Endometrium (tissue), 2 donors: ENCODE measurements at regions not wholly inside any gene's neighbourhood (a gene's known extent, or its start where the extent isn't known, plus 50 kb on each side); places are given as distances from the start of the nearest gene placed in this dataset.

Experiments used
- FAIRE-seq: peaks from 2 replicates; lab custom pipeline; 2012; peaks lifted over from hg19 to GRCh38; lab: Jason Lieb, UNC
- donor health status: control.
- donor health status: control.

DNA sequence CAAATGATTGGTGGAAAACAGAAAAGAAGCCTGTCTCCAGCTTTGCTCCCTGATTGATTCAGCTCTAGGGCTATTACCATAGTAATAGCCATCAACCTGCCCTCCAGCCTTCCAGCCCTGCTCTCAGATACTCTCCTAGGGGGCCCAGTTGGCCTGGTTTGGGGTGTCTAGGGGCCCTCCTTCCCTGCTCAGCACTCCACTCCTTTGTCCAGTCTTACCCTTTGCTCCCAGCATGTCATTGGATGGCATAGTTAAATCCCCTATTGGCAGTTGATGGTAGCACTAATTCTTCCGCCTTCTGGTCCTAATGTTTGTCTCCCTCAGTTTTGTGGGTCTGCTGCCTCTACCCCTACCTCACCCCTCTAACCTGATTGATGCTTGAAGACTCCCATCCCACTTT is 175.4 kb upstream of the PELI2 start:
- no peak for FAIRE-seq

DNA sequence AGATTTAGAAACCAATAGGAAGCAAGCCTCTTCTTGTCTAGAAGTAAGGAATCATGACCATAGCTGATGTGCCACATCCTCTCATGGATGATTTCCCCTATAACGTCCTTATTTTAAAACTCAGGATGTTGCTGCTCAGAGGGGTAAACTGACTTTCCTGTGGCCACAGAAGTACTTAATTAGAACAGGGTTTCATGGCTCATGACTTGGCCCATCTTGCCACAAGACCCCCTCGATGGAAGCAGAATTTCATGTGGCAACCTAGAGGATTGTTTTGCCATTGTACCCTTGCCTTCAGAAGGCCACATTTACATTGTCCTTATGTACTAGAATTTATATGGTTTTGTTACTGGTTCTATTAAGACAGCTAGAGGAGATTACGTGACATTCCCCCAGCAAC is 173.5 kb upstream of the PELI2 start:
- FAIRE-seq = no peak

- no peak for FAIRE-seq
Observed at GRCh38 chr14:55946231-55946630, 172.0 kb upstream of the PELI2 start.

DNA sequence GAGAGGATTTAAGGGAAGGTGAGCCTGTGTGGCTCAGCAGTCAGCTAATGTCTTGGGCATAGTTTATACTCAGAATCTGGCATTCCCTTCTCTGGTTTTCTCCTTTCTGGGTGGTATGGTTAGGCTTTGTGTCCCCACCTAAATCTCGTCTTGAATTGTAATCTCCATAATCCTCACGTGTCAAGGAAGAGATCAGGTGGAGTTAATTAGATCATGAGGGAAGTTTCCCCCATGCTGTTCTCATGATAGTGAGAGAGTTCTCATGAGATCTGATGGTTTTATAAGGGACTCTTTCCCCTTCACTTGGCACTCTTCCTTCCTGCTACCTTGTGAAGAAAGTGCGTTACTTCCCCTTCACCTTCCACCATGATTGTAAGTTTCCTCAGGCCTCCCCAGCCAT is 169.8 kb upstream of the PELI2 start:
- FAIRE-seq = no peak

DNA sequence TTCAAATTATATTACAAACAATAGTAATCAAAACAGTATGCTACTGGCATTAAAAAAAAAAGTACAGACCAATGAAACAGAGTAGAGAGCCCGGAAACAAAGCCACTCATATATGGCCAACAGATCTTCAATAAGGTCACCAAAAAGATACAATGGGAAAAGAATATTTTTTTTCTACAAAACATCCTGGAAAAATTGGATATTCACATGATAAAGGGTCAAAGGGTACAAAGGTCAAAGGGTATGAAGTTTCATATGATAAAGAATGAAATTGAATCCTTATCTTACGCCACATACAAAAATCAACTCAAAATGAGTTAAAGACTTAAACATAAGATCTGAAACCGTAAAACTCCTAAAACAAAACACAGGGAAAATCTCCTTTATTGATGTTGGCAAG is 168.5 kb upstream of the PELI2 start:
- no peak for FAIRE-seq

GRCh38 chr14:55950135-55950534 is 168.1 kb upstream of the PELI2 start:
- FAIRE-seq = no peak

GRCh38 chr14:55951341-55952206 is 166.6 kb upstream of the PELI2 start:
- FAIRE-seq = no peak

DNA sequence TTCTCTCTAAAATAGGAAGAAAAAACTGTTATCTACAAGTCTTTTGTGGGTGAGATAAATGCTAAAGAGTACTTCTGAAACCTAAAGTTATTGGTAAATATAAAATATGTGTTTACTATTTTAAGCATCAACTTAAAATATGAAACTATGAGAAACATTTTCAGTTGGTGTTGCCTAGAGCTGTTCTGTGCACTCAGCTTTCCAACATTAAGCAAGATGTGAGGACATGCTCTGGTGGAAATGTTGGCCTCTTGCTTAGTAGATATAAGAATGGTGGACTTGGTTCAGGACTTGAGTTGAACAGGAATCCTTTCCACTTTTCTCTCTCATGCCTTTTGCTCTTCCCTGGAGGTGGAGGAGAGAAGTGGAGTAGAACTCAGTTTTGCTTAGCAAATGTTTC is 164.1 kb upstream of the PELI2 start:
- no peak for FAIRE-seq

GRCh38 chr14:55955175-55955574 is 163.0 kb upstream of the PELI2 start:
- FAIRE-seq = no peak

GRCh38 chr14:55957950-55958349 is 160.3 kb upstream of the PELI2 start:
- no peak for FAIRE-seq

- no peak for FAIRE-seq
Observed at GRCh38 chr14:55963295-55963694, 154.9 kb upstream of the PELI2 start.

DNA sequence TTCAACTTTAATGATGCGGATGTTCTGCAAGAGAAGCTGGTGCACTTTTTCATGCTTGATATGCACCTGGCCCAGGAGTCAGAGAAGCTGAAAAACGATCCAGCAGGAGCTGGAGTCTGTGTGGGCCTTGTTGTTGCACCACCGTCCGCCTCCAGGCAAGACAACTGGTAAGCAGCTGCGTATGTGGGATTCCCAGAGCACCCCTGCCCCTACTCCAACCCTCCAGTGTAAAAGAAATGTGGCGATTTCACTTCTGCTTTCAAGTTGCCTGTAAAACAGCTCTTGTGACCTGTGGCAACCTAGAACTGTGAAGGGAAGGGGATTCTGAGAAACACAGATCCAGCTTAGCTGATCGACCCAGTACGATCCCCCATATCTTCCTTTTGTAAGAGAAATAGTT is 154.1 kb upstream of the PELI2 start:
- no peak for FAIRE-seq

DNA sequence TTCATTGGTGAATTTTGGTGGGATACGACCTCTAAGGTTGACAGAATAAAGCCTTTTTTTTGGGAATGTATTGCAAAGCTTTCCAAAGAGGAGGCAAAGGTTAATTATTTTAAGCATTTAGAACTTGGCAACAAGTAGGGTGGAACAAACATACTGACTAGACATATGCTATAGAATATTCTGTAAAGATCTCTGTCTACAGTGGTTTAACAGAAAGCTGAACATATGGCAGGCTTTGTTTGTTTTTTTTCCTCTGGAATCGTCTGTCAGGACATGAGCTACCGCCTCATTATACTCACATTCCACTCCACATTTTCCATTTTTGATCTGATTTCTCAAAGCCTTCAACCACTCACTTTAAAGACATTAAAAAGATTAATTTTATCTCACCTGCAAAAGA is 153.4 kb upstream of the PELI2 start:
- FAIRE-seq = no peak

GRCh38 chr14:55965851-55966250 is 152.4 kb upstream of the PELI2 start:
- FAIRE-seq = no peak

- FAIRE-seq = no peak
Observed at GRCh38 chr14:55968741-55969140, 149.5 kb upstream of the PELI2 start.

DNA sequence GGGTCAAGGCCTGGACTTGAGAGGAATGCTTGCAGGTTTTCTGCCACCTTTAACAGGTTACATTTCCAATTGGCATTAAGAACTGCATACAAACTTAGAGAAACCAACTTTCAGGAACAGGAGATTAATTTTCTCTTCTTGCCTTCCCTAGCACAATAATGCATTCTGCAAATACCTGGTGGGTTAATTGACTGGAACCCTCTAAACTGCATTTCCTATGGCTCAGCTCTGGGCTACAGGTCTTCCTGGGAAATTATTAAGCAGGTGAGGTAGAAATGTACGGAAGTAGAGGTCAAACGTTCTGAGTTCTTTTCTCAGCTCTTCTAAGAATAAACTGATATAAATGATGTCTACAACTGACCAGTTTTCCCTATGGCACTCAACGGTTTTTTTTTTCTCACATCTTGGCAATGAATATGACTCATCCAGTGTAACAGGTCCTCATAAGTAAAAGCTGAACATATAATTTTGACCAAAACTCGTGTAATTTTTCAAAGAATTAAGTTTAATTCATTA is 144.9 kb upstream of the PELI2 start:
- no peak for FAIRE-seq

DNA sequence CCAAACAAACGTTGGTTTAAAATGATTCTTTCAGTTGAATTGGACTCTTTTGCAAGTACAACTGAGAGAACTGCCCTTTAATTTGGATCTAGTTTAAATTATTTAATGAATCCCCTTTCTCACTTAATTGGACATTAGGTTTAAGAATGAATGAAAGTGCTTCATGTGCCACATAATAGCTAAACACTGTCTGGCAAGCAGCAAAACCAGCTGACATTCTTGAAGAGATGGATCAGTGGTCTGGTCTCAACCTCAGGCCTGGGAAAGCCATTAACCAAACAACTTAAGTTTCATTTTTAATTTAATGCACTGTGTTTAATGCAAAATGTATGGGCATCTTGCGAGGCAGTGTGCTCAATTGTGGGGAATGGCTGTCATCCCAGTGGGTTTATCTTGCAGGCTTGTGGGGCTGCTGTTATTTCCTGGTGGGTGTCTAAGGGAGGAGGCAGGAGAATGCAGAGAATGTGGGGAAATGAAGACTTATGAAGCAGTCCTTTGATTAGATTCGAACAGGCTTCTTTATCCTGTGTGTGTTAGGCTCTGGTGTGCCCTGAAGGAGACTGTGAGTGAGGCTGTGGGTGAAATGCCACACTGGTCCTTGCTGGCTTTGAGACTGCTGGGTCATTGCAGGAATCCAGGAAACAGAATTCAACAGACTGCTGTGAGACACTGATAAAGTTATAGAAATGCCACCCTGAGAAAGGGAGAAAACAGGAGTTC is 144.1 kb upstream of the PELI2 start:
- FAIRE-seq = no peak

DNA sequence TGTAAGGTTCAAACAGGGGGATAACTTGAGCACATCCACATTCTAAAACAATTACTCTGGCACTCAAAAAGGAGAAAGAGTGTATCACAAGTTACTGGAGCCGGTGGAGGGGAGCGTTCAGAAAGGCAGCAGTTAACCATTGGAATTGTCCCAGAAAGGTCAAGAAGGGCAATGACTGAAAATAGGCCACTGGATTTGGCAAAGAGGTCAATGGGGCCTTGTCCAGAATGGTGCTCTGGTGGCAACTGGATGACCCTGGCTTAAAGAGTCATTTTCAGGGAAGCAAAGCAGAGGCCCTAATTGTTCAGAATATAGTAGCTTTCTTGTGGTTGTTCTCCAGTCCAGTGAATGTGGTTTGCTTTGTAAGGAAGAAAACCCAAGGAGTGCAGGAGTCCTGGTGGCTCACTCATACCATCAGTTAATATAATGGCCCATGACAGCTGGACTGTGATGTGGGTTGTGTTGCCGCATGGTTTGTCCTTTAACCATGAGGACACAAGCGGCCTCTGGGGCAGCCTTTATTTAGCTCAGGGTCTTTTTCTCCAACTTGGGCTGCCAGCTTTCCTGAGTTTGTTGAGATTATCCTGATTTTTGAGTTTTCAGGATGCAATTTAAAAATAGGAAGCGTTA is 142.8 kb upstream of the PELI2 start:
- FAIRE-seq = no peak

- no peak for FAIRE-seq
Observed at GRCh38 chr14:55976219-55976618, 142.0 kb upstream of the PELI2 start.

GRCh38 chr14:55976655-55977054 is 141.6 kb upstream of the PELI2 start:
- FAIRE-seq = no peak

DNA sequence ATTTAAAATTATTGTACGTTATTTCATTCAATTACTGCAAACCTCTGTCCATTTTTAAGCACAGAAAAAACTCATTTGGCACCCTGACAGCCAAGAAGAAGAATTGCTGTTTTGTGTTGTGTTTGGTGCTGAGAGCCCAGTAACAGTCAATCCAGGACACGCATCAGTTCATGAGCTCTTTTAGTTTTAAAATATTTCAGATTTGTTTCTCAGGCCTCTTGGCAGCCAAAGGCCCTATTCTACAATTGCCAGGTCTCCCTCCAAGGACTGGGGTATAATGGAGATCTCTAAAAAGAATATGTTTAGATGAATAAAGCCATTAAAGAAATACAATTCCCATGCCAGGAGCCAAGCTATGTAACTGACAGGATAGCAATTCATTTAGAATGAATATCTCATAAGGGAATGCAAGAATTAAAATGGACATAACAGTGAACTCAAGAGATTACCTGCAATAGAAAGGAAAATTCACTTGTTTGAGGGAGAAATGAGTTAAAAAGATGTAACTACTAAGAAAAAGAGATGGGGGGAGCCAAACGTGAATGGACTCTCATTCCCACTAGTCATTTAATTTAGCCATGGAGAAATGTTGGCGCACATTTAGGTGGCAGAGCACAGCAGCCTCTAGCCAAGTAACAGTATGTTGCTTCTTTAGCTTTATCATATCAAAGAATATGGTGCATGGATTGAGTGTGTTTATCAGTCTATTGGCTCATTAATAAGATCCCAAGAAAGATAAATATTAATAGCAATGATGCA is 140.6 kb upstream of the PELI2 start:
- FAIRE-seq = no peak

GRCh38 chr14:55979096-55979495 is 139.1 kb upstream of the PELI2 start:
- FAIRE-seq = no peak
